WTC11 (cell line): ENCODE measurements at regions not wholly inside any gene's neighbourhood (a gene's known extent, or its start where the extent isn't known, plus 50 kb on each side); places are given as distances from the start of the nearest gene placed in this dataset.

ENCODE experiments used
- ATAC-seq: fragments of 200-7000 bp; cut with Tn5 transposase; 2 replicates; pipeline ENCODE4 v1.10.0; 2021; ENCODE audit warnings: mild to moderate bottlenecking, moderate library complexity
- CTCF ChIA-PET: fragments of 300-600 bp; sonication (Branson Sonifier 250); formaldehyde crosslinking; loops from one replicate; lab custom pipeline; 2021; ENCODE audit warnings: antibody characterized with exemption; lab: Charles Lee
- POLR2A ChIA-PET: fragments of 350-600 bp; sonication (Branson Sonifier 250); formaldehyde crosslinking; loops from one replicate; lab custom pipeline; 2021; ENCODE audit warnings: antibody characterized with exemption; lab: Charles Lee
- DNase-seq: peaks from one replicate; pipeline ENCODE4 v3.0.0; 2021; ENCODE audit warnings: low spot score
- H3K27ac Mint-ChIP-seq: 2 replicates; pipeline ENCODE4 v1.8.0; 2021; ENCODE audit warnings: mixed read lengths
- H3K27me3 Mint-ChIP-seq: 2 replicates; pipeline ENCODE4 v1.8.0; 2021; ENCODE audit warnings: low read depth, mild to moderate bottlenecking, moderate library complexity, mixed read lengths
- H3K36me3 Mint-ChIP-seq: 2 replicates; pipeline ENCODE4 v1.8.0; 2021; ENCODE audit warnings: mixed read lengths
- H3K4me1 Mint-ChIP-seq: 2 replicates; pipeline ENCODE4 v1.8.0; 2022; ENCODE audit warnings: mixed read lengths
- H3K4me3 Mint-ChIP-seq: 2 replicates; pipeline ENCODE4 v1.8.0; 2021; ENCODE audit warnings: mild to moderate bottlenecking, moderate library complexity, mixed read lengths
- H3K9me3 Mint-ChIP-seq: 2 replicates; pipeline ENCODE4 v1.8.0; 2021; ENCODE audit warnings: mixed read lengths
- AFF4 ChIP-seq: sonication (generic); formaldehyde crosslinking; IDR thresholded peaks from 2 replicates; pipeline ENCODE4 v1.8.1; 2023; ENCODE audit warnings: mild to moderate bottlenecking, missing genetic modification reagents, borderline replicate concordance
- ATF3 ChIP-seq: sonication (generic); formaldehyde crosslinking; conservative IDR thresholded peaks from 2 replicates; pipeline ENCODE4 v1.8.1; 2022; ENCODE audit warnings: mild to moderate bottlenecking, missing genetic modification reagents
- ATF6 ChIP-seq: sonication (generic); formaldehyde crosslinking; IDR thresholded peaks from 2 replicates; pipeline ENCODE4 v1.8.1; 2023; ENCODE audit warnings: mild to moderate bottlenecking, missing genetic modification reagents
- CREB1 ChIP-seq: sonication (generic); formaldehyde crosslinking; IDR thresholded peaks from 2 replicates; pipeline ENCODE4 v1.8.0; 2023; ENCODE audit warnings: mild to moderate bottlenecking, missing genetic modification reagents
- ELF4 ChIP-seq: sonication (generic); formaldehyde crosslinking; IDR thresholded peaks from 2 replicates; pipeline ENCODE4 v1.8.1; 2022; ENCODE audit warnings: low read depth, mild to moderate bottlenecking, moderate library complexity, missing genetic modification reagents
- FOXP1 ChIP-seq: sonication (generic); formaldehyde crosslinking; IDR thresholded peaks from 2 replicates; pipeline ENCODE4 v1.8.0; 2022; ENCODE audit warnings: missing genetic modification reagents, mild to moderate bottlenecking, moderate library complexity, borderline replicate concordance
- GABPB1 ChIP-seq: sonication (generic); formaldehyde crosslinking; IDR thresholded peaks from 2 replicates; pipeline ENCODE4 v1.8.1; 2023; ENCODE audit warnings: mild to moderate bottlenecking, missing genetic modification reagents
- GRHL2 ChIP-seq: fragments of 250-450 bp; sonication (Bioruptor Pico); IDR thresholded peaks from 2 replicates; pipeline ENCODE4 v1.8.0; 2022; ENCODE audit warnings: mild to moderate bottlenecking, moderate library complexity; ENCODE audit not compliant: insufficient replicate concordance, severe bottlenecking
- HMGXB4 ChIP-seq: sonication (generic); formaldehyde crosslinking; IDR thresholded peaks from 2 replicates; pipeline ENCODE4 v1.8.1; 2023; ENCODE audit warnings: mild to moderate bottlenecking, moderate library complexity, missing genetic modification reagents
- IRF1 ChIP-seq: sonication (generic); formaldehyde crosslinking; IDR thresholded peaks from 2 replicates; pipeline ENCODE4 v1.8.0; 2023; ENCODE audit warnings: missing genetic modification reagents
- JUN ChIP-seq: sonication (generic); formaldehyde crosslinking; IDR thresholded peaks from 2 replicates; pipeline ENCODE4 v1.8.0; 2023; ENCODE audit warnings: mild to moderate bottlenecking, missing genetic modification reagents
- KAT7 ChIP-seq: sonication (generic); formaldehyde crosslinking; IDR thresholded peaks from 2 replicates; pipeline ENCODE4 v1.8.1; 2023; ENCODE audit warnings: missing genetic modification reagents, mild to moderate bottlenecking, borderline replicate concordance
- MYBL2 ChIP-seq: sonication (generic); formaldehyde crosslinking; IDR thresholded peaks from 2 replicates; pipeline ENCODE4 v1.8.1; 2023; ENCODE audit warnings: mild to moderate bottlenecking, moderate library complexity, missing genetic modification reagents
- RELA ChIP-seq: sonication (generic); formaldehyde crosslinking; IDR thresholded peaks from 2 replicates; pipeline ENCODE4 v1.8.1; 2022; ENCODE audit warnings: missing genetic modification reagents, mild to moderate bottlenecking, borderline replicate concordance
- SMAD4 ChIP-seq: sonication (generic); formaldehyde crosslinking; IDR thresholded peaks from 2 replicates; pipeline ENCODE4 v1.8.0; 2022; ENCODE audit warnings: mild to moderate bottlenecking, missing genetic modification reagents
- ZBTB43 ChIP-seq: sonication (generic); formaldehyde crosslinking; IDR thresholded peaks from 2 replicates; pipeline ENCODE4 v1.8.1; 2023; ENCODE audit warnings: mild to moderate bottlenecking, missing genetic modification reagents
- ZNF219 ChIP-seq: sonication (generic); formaldehyde crosslinking; IDR thresholded peaks from 2 replicates; pipeline ENCODE4 v1.8.0; 2023; ENCODE audit warnings: missing genetic modification reagents, mild to moderate bottlenecking, borderline replicate concordance
- ZNF281 ChIP-seq: sonication (generic); formaldehyde crosslinking; IDR thresholded peaks from 2 replicates; pipeline ENCODE4 v1.8.0; 2023; ENCODE audit warnings: mild to moderate bottlenecking, missing genetic modification reagents

GRCh38 chr4:33067221-33067620, 2347.1 kb downstream of the PCDH7 start:
- ATAC-seq (no peak), DNase-seq (no peak)
- Mint-ChIP-seq H3K4me1 (no peaks in the 10 kb centered on the region), H3K9me3 (peaks cover 29% of the 10 kb centered on the region), H3K36me3 (peaks cover 10% of the 10 kb centered on the region), H3K4me3 (no peak overlapping the region), H3K27me3 (no peaks in the 10 kb centered on the region), H3K27ac (no peak overlapping the region)
- ChIA-PET CTCF (no interaction called here), POLR2A (no interaction called here)
- TF ChIP-seq KAT7 (CRISPR knock-in tag): no peak
- no peak for TF ChIP-seq JUN (CRISPR knock-in tag)
- TF ChIP-seq ATF3 (CRISPR knock-in tag): no peak
- no peak for TF ChIP-seq FOXP1 (CRISPR knock-in tag)
- no peak for TF ChIP-seq GRHL2
- no peak for TF ChIP-seq GABPB1 (CRISPR knock-in tag)
- TF ChIP-seq MYBL2 (CRISPR knock-in tag): no peak
- no peak for TF ChIP-seq IRF1 (CRISPR knock-in tag)
- TF ChIP-seq ATF6 (CRISPR knock-in tag): no peak
- no peak for TF ChIP-seq CREB1 (CRISPR knock-in tag)
- no peak for TF ChIP-seq ZNF219
- no peak for TF ChIP-seq SMAD4
- no peak for TF ChIP-seq RELA (CRISPR knock-in tag)
- TF ChIP-seq ZBTB43: no peak
- TF ChIP-seq AFF4: no peak
- no peak for TF ChIP-seq ZNF281 (CRISPR knock-in tag)
- no peak for TF ChIP-seq HMGXB4 (CRISPR knock-in tag)
- no peak for TF ChIP-seq ELF4 (CRISPR knock-in tag)
